CD14-positive monocyte (primary cell): ENCODE measurements at regions not wholly inside any gene's neighbourhood (a gene's known extent, or its start where the extent isn't known, plus 50 kb on each side); places are given as distances from the start of the nearest gene placed in this dataset.

ENCODE experiments used
- DNase-seq, 3 donors: peaks; one replicate each; pipeline ENCODE4 v3.0.0-alpha.2; 2011 to 2022
- H2AFZ ChIP-seq: 2 replicates; pipeline ENCODE4 v1.6.0; 2012; ENCODE audit warnings: mild to moderate bottlenecking, low read depth, low read length, inconsistent platforms; ENCODE audit not compliant: insufficient read depth, poor library complexity, severe bottlenecking
- H3K27ac ChIP-seq, 2 donors: 1 replicate in 1 of 2; 2 replicates in 1 of 2; pipeline ENCODE4 v1.5.1; 2012 to 2013; ENCODE audit warnings: low read length in 2 of 2, control low read depth in 1 of 2, inconsistent platforms in 1 of 2, low read depth in 1 of 2, mild to moderate bottlenecking in 1 of 2
- H3K27me3 ChIP-seq, 2 donors: one replicate each; pipeline versions ENCODE4 v1.6.0 to v1.6.1; 2011 to 2013; ENCODE audit warnings: low read length in 2 of 2; ENCODE audit not compliant: control insufficient read depth in 2 of 2, insufficient read depth in 2 of 2
- H3K36me3 ChIP-seq, 2 donors: replicated peaks in 1 of 2; 1 replicate in 1 of 2; 2 replicates in 1 of 2; pipeline versions ENCODE4 v1.5.1 to v1.6.1; 2012 to 2013; ENCODE audit warnings: low read length in 2 of 2, control low read depth in 1 of 2, inconsistent platforms in 1 of 2, mild to moderate bottlenecking in 1 of 2; ENCODE audit not compliant: insufficient read depth in 2 of 2, control insufficient read depth in 1 of 2
- H3K4me1 ChIP-seq, 2 donors: 1 replicate in 1 of 2; 2 replicates in 1 of 2; pipeline versions ENCODE4 v1.5.1 to v1.6.1; 2012 to 2013; ENCODE audit warnings: low read length in 2 of 2, control low read depth in 1 of 2, inconsistent platforms in 1 of 2, mild to moderate bottlenecking in 1 of 2, moderate library complexity in 1 of 2; ENCODE audit not compliant: insufficient read depth in 2 of 2, control insufficient read depth in 1 of 2
- H3K4me2 ChIP-seq: replicated peaks from 2 replicates; pipeline ENCODE3; 2012; ENCODE audit warnings: low read length, moderate library complexity, mild to moderate bottlenecking; ENCODE audit not compliant: poor library complexity, severe bottlenecking; ENCODE audit errors: extremely low read depth
- H3K4me3 ChIP-seq, 3 experiments: fragments of 200-600 bp in 1 of 3; sonication (generic) in 1 of 3; replicated peaks in 1 of 3; 1 replicate in 2 of 3; 2 replicates in 1 of 3; pipeline ENCODE4 v1.5.1; 2011 to 2013; ENCODE audit warnings: low read length in 3 of 3, mild to moderate bottlenecking in 3 of 3, control low read depth in 2 of 3, low read depth in 2 of 3, inconsistent platforms in 1 of 3, moderate library complexity in 1 of 3
- H3K79me2 ChIP-seq: 2 replicates; pipeline ENCODE4 v1.6.0; 2012; ENCODE audit warnings: mild to moderate bottlenecking, control low read depth, inconsistent platforms, low read length, moderate library complexity; ENCODE audit not compliant: insufficient read depth
- H3K9ac ChIP-seq: 2 replicates; pipeline ENCODE4 v1.6.0; 2017; ENCODE audit warnings: low read length, mild to moderate bottlenecking; ENCODE audit not compliant: insufficient read depth, poor library complexity, severe bottlenecking
- H3K9me3 ChIP-seq, 2 donors: replicated peaks in 1 of 2; 1 replicate in 1 of 2; 2 replicates in 1 of 2; pipeline versions ENCODE4 v1.5.1 to v1.6.1; 2012 to 2013; ENCODE audit warnings: low read length in 2 of 2, control low read depth in 1 of 2; ENCODE audit not compliant: control insufficient read depth in 1 of 2, insufficient read depth in 1 of 2
- H4K20me1 ChIP-seq: 2 replicates; pipeline ENCODE4 v1.6.0; 2012; ENCODE audit warnings: mild to moderate bottlenecking, low read length, control low read depth, moderate library complexity; ENCODE audit not compliant: insufficient read depth
- H3K27ac Mint-ChIP-seq, 7 donors: one replicate each; pipeline ENCODE4 v1.8.0; 2020; ENCODE audit warnings: mild to moderate bottlenecking in 7 of 7, mixed read lengths in 7 of 7, moderate library complexity in 6 of 7, inconsistent platforms in 2 of 7
- H3K27me3 Mint-ChIP-seq, 3 donors: one replicate each; pipeline ENCODE4 v1.8.0; 2021 to 2022; ENCODE audit warnings: low read depth in 3 of 3, mild to moderate bottlenecking in 3 of 3, mixed read lengths in 3 of 3, moderate library complexity in 3 of 3, inconsistent platforms in 1 of 3
- H3K36me3 Mint-ChIP-seq, 2 donors: one replicate each; pipeline ENCODE4 v1.8.0; 2020; ENCODE audit warnings: mixed read lengths in 2 of 2, inconsistent platforms in 1 of 2, mild to moderate bottlenecking in 1 of 2
- H3K4me1 Mint-ChIP-seq: one replicate; pipeline ENCODE4 v1.8.0; 2020; ENCODE audit warnings: mild to moderate bottlenecking, mixed read lengths
- H3K4me3 Mint-ChIP-seq, 2 donors: one replicate each; pipeline ENCODE4 v1.8.0; 2020; ENCODE audit warnings: mild to moderate bottlenecking in 2 of 2, mixed read lengths in 2 of 2, moderate library complexity in 1 of 2
- H3K9me3 Mint-ChIP-seq, 7 donors: one replicate each; pipeline ENCODE4 v1.8.0; 2020 to 2022; ENCODE audit warnings: mixed read lengths in 7 of 7, mild to moderate bottlenecking in 6 of 7, moderate library complexity in 6 of 7, inconsistent platforms in 2 of 7
- CTCF ChIP-seq: fragments of 200-600 bp; IDR thresholded peaks from one replicate; pipeline ENCODE4 v1.8.0; 2022; ENCODE audit warnings: antibody characterized with exemption, mild to moderate bottlenecking
- WGBS: methylation state at CpG from one replicate; pipeline ENCODE4 v1.1.5; 2013; ENCODE audit warnings: missing lambda C conversion rate; ENCODE audit not compliant: insufficient coverage; 5-methylcytosine and 5-hydroxymethylcytosine counted together
- intact Hi-C, 2 donors: fragments of 100-400 bp; cut with micrococcal nuclease; formaldehyde crosslinking; loops; one replicate each; pipeline versions ENCODE4 v1.15.0 to v1.15.1; 2023

GRCh38 chr7:81491573-81491972, 278.3 kb downstream of the HGF start:
- Mint-ChIP-seq H3K4me1 (peaks cover 18% of the 10 kb centered on the region), H3K4me3 (no peak overlapping the region)

GRCh38 chr7:81488210-81488609, 281.6 kb downstream of the HGF start:
- WGBS = no CpG with 5 or more reads among the region's 2 CpGs
- Histone ChIP-seq H3K27me3 (no peaks in the 10 kb centered on the region), H3K4me1 (peaks cover 14 to 16% of the 10 kb centered on the region in 2 donors), H3K27ac (peak overlapping the region in 1 of 2 donors; percentile 76), H3K36me3 (no peaks in the 10 kb centered on the region), H2AFZ (peak overlapping the region; percentile 6), H3K4me2 (no peak overlapping the region), H3K9me3 (no peaks in the 10 kb centered on the region), H3K9ac (no peak overlapping the region), H3K79me2 (no peaks in the 10 kb centered on the region), H3K4me3 (no peak overlapping the region), H4K20me1 (no peaks in the 10 kb centered on the region)
- DNase-seq = peak in 1 of 3 donors; percentile 13
- TF ChIP-seq CTCF = no peak
- H3K27ac Mint-ChIP-seq = peak overlapping the region in 5 of 7 donors; percentile 61 to 89 (median 86)
- peaks cover 0 to 5% (median 0%) of the 10 kb centered on the region in 3 donors for H3K27me3 Mint-ChIP-seq
- intact Hi-C loops = no loop called here
- H3K9me3 Mint-ChIP-seq = peaks cover 0 to 4% (median 2%) of the 10 kb centered on the region in 7 donors
- peaks cover 24% of the 10 kb centered on the region for H3K4me1 Mint-ChIP-seq
- no peak overlapping the region for H3K4me3 Mint-ChIP-seq
- no peaks in the 10 kb centered on the region for H3K36me3 Mint-ChIP-seq

More at GRCh38 chr7:81491573-81491972, 278.3 kb downstream of the HGF start:
- TF ChIP-seq CTCF = no peak
- no peak overlapping the region for H3K27ac ChIP-seq
- no peak overlapping the region for H3K4me2 ChIP-seq
- peaks cover 14 to 16% of the 10 kb centered on the region in 2 donors for H3K4me1 ChIP-seq
- intact Hi-C loops = no loop called here
- H3K9ac ChIP-seq = no peak overlapping the region
- no peaks in the 10 kb centered on the region for H3K9me3 ChIP-seq
- 100% methylated on average over 2 of the region's 3 CpGs for WGBS
- H3K27me3 ChIP-seq = no peaks in the 10 kb centered on the region
- no peaks in the 10 kb centered on the region for H3K36me3 ChIP-seq
- H3K79me2 ChIP-seq = no peaks in the 10 kb centered on the region
- H2AFZ ChIP-seq = no peak overlapping the region
- Mint-ChIP-seq H3K36me3 (no peaks in the 10 kb centered on the region), H3K27ac (no peak overlapping the region), H3K9me3 (peaks cover 0 to 4% (median 2%) of the 10 kb centered on the region in 7 donors), H3K27me3 (no peaks in the 10 kb centered on the region)
- no peaks in the 10 kb centered on the region for H4K20me1 ChIP-seq
- no peak overlapping the region for H3K4me3 ChIP-seq
- DNase-seq = no peak
